HG02852 (cell line): ENCODE measurements at regions not wholly inside any gene's neighbourhood (a gene's known extent, or its start where the extent isn't known, plus 50 kb on each side); places are given as distances from the start of the nearest gene placed in this dataset.

ENCODE experiments used
- ATAC-seq: cut with Tn5 transposase; IDR thresholded peaks from one replicate; pipeline ENCODE4 v1.9.1; 2021; ENCODE audit warnings: mild to moderate bottlenecking, moderate library complexity; ENCODE audit not compliant: unreplicated experiment

- no peak for ATAC-seq
These were observed 400.9 kb upstream of the MCTP2 start for GRCh38 chr15:93830221-93831080.

GRCh38 chr15:93829115-93829870 is 402.1 kb upstream of the MCTP2 start:
- peak; percentile 85 for ATAC-seq

GRCh38 chr15:93826790-93827189 is 404.6 kb upstream of the MCTP2 start:
- ATAC-seq, result no peak

GRCh38 chr15:93826293-93826692 is 405.1 kb upstream of the MCTP2 start:
- no peak for ATAC-seq

GRCh38 chr15:93825682-93826081 is 405.7 kb upstream of the MCTP2 start:
- no peak for ATAC-seq

- no peak for ATAC-seq
These were observed 407.1 kb upstream of the MCTP2 start for GRCh38 chr15:93823971-93824913.

- no peak for ATAC-seq
These were observed 410.8 kb upstream of the MCTP2 start for GRCh38 chr15:93820566-93820965.

- ATAC-seq, result no peak
These were observed 411.5 kb upstream of the MCTP2 start for GRCh38 chr15:93819826-93820225.

GRCh38 chr15:93816815-93817214 is 414.5 kb upstream of the MCTP2 start:
- no peak for ATAC-seq

- ATAC-seq, result no peak
These were observed 420.1 kb upstream of the MCTP2 start for GRCh38 chr15:93811305-93811704.

- ATAC-seq, result no peak
These were observed 421.8 kb upstream of the MCTP2 start for GRCh38 chr15:93809516-93809915.

- ATAC-seq, result no peak
These were observed 427.8 kb upstream of the MCTP2 start for GRCh38 chr15:93803421-93804152.

- no peak for ATAC-seq
These were observed 430.2 kb upstream of the MCTP2 start for GRCh38 chr15:93801206-93801605.

GRCh38 chr15:93800805-93801204 is 430.6 kb upstream of the MCTP2 start:
- ATAC-seq, result no peak

GRCh38 chr15:93789441-93789840 is 441.9 kb upstream of the MCTP2 start:
- no peak for ATAC-seq

GRCh38 chr15:93780073-93780472 is 451.3 kb upstream of the MCTP2 start:
- no peak for ATAC-seq

GRCh38 chr15:93779341-93779740 is 452.0 kb upstream of the MCTP2 start:
- no peak for ATAC-seq

- no peak for ATAC-seq
These were observed 459.9 kb upstream of the MCTP2 start for GRCh38 chr15:93771196-93772030.

GRCh38 chr15:93770788-93771187 is 460.6 kb upstream of the MCTP2 start:
- no peak for ATAC-seq
